ENCODE measurements at regions not wholly inside any gene's neighbourhood (a gene's known extent, or its start where the extent isn't known, plus 50 kb on each side); places are given as distances from the start of the nearest gene placed in this dataset.

DNA sequence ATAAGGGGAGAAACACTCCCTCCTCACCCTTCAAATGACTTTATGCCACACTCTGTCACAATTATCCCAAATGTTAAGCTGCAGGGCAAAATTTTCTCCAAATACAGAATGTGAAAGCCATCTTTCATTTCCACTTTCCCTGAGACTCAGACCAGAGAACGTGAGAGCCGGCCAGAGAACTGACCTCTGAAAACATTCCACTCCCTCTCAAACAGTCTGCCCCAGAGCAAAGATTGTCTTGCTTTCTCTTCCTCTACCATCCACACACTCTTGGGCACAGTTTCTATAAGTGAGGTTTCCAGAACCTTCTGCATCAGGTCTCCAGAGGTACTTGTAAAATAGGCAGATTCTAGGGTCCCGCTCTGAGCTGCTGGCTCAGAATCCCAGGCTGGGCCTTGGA is 278.1 kb downstream of the FRK start:
- Histone ChIP-seq H4K20me1 (ENCODE audit: insufficient read depth, low read length) (no peaks in the 10 kb centered on the region), H3K9me3 (replicated peaks in 1 of 2; ENCODE audit: control insufficient read depth in 1 of 2, insufficient read depth in 1 of 2, low read length in 2 of 2) (no peaks in the 10 kb centered on the region), H3K36me3 (replicated peaks in 1 of 2; ENCODE audit: control insufficient read depth in 1 of 2, insufficient read depth in 2 of 2, low read length in 2 of 2) (no peaks in the 10 kb centered on the region), H3K27ac (ENCODE audit: low read depth in 1 of 2, low read length in 2 of 2) (no peak overlapping the region), H2AFZ (ENCODE audit: insufficient read depth, low read depth, low read length, poor library complexity, severe bottlenecking) (no peak overlapping the region), H3K4me2 (replicated peaks; ENCODE audit: extremely low read depth, low read length, poor library complexity, severe bottlenecking) (no peak overlapping the region), H3K4me1 (ENCODE audit: control insufficient read depth in 1 of 2, insufficient read depth in 2 of 2, low read length in 2 of 2) (no peaks in the 10 kb centered on the region), H3K4me3 (replicated peaks in 1 of 3; ENCODE audit: low read depth in 2 of 3, low read length in 3 of 3) (no peak overlapping the region), H3K9ac (ENCODE audit: insufficient read depth, low read length, poor library complexity, severe bottlenecking) (no peak overlapping the region), H3K27me3 (ENCODE audit: control insufficient read depth in 2 of 2, insufficient read depth in 2 of 2, low read length in 2 of 2) (no peaks in the 10 kb centered on the region), H3K79me2 (ENCODE audit: insufficient read depth, low read length) (no peaks in the 10 kb centered on the region)
- WGBS (ENCODE audit: insufficient coverage), result 92% methylated on average over 2 of the region's 3 CpGs
- Mint-ChIP-seq H3K4me1 (no peaks in the 10 kb centered on the region), H3K9me3 (peaks cover 0 to 6% (median 2%) of the 10 kb centered on the region in 7 donors), H3K27ac (no peak overlapping the region), H3K36me3 (no peaks in the 10 kb centered on the region), H3K27me3 (ENCODE audit: low read depth in 3 of 3) (no peaks in the 10 kb centered on the region), H3K4me3 (no peak overlapping the region)
- DNase-seq, result no peak
- intact Hi-C loops (cut with micrococcal nuclease), result no loop called here
- TF ChIP-seq CTCF (IDR thresholded peaks at IDR 0.05), result no peak

- H3K36me3 Mint-ChIP-seq, result no peaks in the 10 kb centered on the region
- no peak for DNase-seq
Observed at GRCh38 chr6:115773741-115774140, 286.9 kb downstream of the FRK start.

More at GRCh38 chr6:115773741-115774140, 286.9 kb downstream of the FRK start:
- Histone ChIP-seq H3K79me2 (ENCODE audit: insufficient read depth, low read length) (no peaks in the 10 kb centered on the region), H3K4me3 (replicated peaks in 1 of 3; ENCODE audit: low read depth in 2 of 3, low read length in 3 of 3) (no peak overlapping the region), H3K27ac (ENCODE audit: low read depth in 1 of 2, low read length in 2 of 2) (no peak overlapping the region), H3K36me3 (replicated peaks in 1 of 2; ENCODE audit: control insufficient read depth in 1 of 2, insufficient read depth in 2 of 2, low read length in 2 of 2) (no peaks in the 10 kb centered on the region), H3K4me2 (replicated peaks; ENCODE audit: extremely low read depth, low read length, poor library complexity, severe bottlenecking) (no peak overlapping the region), H2AFZ (ENCODE audit: insufficient read depth, low read depth, low read length, poor library complexity, severe bottlenecking) (no peak overlapping the region), H3K27me3 (ENCODE audit: control insufficient read depth in 2 of 2, insufficient read depth in 2 of 2, low read length in 2 of 2) (no peaks in the 10 kb centered on the region), H3K4me1 (ENCODE audit: control insufficient read depth in 1 of 2, insufficient read depth in 2 of 2, low read length in 2 of 2) (no peaks in the 10 kb centered on the region), H3K9ac (ENCODE audit: insufficient read depth, low read length, poor library complexity, severe bottlenecking) (no peak overlapping the region), H4K20me1 (ENCODE audit: insufficient read depth, low read length) (no peaks in the 10 kb centered on the region), H3K9me3 (replicated peaks in 1 of 2; ENCODE audit: control insufficient read depth in 1 of 2, insufficient read depth in 1 of 2, low read length in 2 of 2) (peaks cover 0 to 3% of the 10 kb centered on the region in 2 donors)
- Mint-ChIP-seq H3K27ac (no peak overlapping the region), H3K27me3 (ENCODE audit: low read depth in 3 of 3) (no peaks in the 10 kb centered on the region), H3K4me1 (no peaks in the 10 kb centered on the region), H3K4me3 (no peak overlapping the region), H3K9me3 (peaks cover 0 to 4% (median 0%) of the 10 kb centered on the region in 7 donors)
- WGBS (ENCODE audit: insufficient coverage), result no CpG with 5 or more reads among the region's 3 CpGs
- intact Hi-C loops (cut with micrococcal nuclease), result no loop called here
- TF ChIP-seq CTCF (IDR thresholded peaks at IDR 0.05), result no peak
